ENCODE measurements at regions not wholly inside any gene's neighbourhood (a gene's known extent, or its start where the extent isn't known, plus 50 kb on each side); places are given as distances from the start of the nearest gene placed in this dataset.
A peak's percentile ranks its signal among the peaks of the same experiment; 100 is the strongest.
"Not testable (repeated sequence)": the region's sequence is repeated elsewhere in the genome, so short reads cannot be mapped to it uniquely, and the experiment has no call there.

- no peak for DNase-seq
- in situ Hi-C loops (cut with HindIII; ENCODE audit: low pct_ligation_motif_present, low pct_unique_long_range_greater_than_20kb, low sequenced_read_pairs), result no loop called here
These were observed 203.5 kb upstream of the GOT2 start for GRCh38 chr16:58937661-58938060.

- in situ Hi-C loops (cut with HindIII; ENCODE audit: low pct_ligation_motif_present, low pct_unique_long_range_greater_than_20kb, low sequenced_read_pairs), result no loop called here
These were observed 199.1 kb upstream of the GOT2 start for GRCh38 chr16:58933186-58933585.

GRCh38 chr16:58931436-58931835, 197.3 kb upstream of the GOT2 start:
- DNase-seq, result no peak
- in situ Hi-C loops (cut with HindIII; ENCODE audit: low pct_ligation_motif_present, low pct_unique_long_range_greater_than_20kb, low sequenced_read_pairs), result no loop called here

More at GRCh38 chr16:58933186-58933585, 199.1 kb upstream of the GOT2 start:
- no peak for DNase-seq

- no peak for DNase-seq
- in situ Hi-C loops (cut with HindIII; ENCODE audit: low pct_ligation_motif_present, low pct_unique_long_range_greater_than_20kb, low sequenced_read_pairs), result no loop called here
These were observed 189.0 kb upstream of the GOT2 start for GRCh38 chr16:58923094-58923493.

- in situ Hi-C loops (cut with HindIII; ENCODE audit: low pct_ligation_motif_present, low pct_unique_long_range_greater_than_20kb, low sequenced_read_pairs), result no loop called here
- no peak for DNase-seq
These were observed 179.3 kb upstream of the GOT2 start for GRCh38 chr16:58913456-58913855.

- in situ Hi-C loops (cut with HindIII; ENCODE audit: low pct_ligation_motif_present, low pct_unique_long_range_greater_than_20kb, low sequenced_read_pairs), result no loop called here
- DNase-seq, result no peak
These were observed 178.5 kb upstream of the GOT2 start for GRCh38 chr16:58912571-58912970.

GRCh38 chr16:58906981-58907715, 173.0 kb upstream of the GOT2 start:
- no peak for DNase-seq
- in situ Hi-C loops (cut with HindIII; ENCODE audit: low pct_ligation_motif_present, low pct_unique_long_range_greater_than_20kb, low sequenced_read_pairs), result no loop called here

GRCh38 chr16:58904291-58904690, 170.2 kb upstream of the GOT2 start:
- DNase-seq, result no peak
- in situ Hi-C loops (cut with HindIII; ENCODE audit: low pct_ligation_motif_present, low pct_unique_long_range_greater_than_20kb, low sequenced_read_pairs), result no loop called here

GRCh38 chr16:58889516-58889915, 155.4 kb upstream of the GOT2 start:
- DNase-seq, result no peak
- in situ Hi-C loops (cut with HindIII; ENCODE audit: low pct_ligation_motif_present, low pct_unique_long_range_greater_than_20kb, low sequenced_read_pairs), result no loop called here

- peak; percentile 45 for DNase-seq
- in situ Hi-C loops (cut with HindIII; ENCODE audit: low pct_ligation_motif_present, low pct_unique_long_range_greater_than_20kb, low sequenced_read_pairs), result no loop called here
These were observed 151.5 kb upstream of the GOT2 start for GRCh38 chr16:58885528-58886170.

GRCh38 chr16:58884141-58884540, 150.0 kb upstream of the GOT2 start:
- in situ Hi-C loops (cut with HindIII; ENCODE audit: low pct_ligation_motif_present, low pct_unique_long_range_greater_than_20kb, low sequenced_read_pairs), result no loop called here
- DNase-seq, result no peak

- in situ Hi-C loops (cut with HindIII; ENCODE audit: low pct_ligation_motif_present, low pct_unique_long_range_greater_than_20kb, low sequenced_read_pairs), result no loop called here
- DNase-seq, result no peak
These were observed 149.0 kb upstream of the GOT2 start for GRCh38 chr16:58883131-58883530.

- in situ Hi-C loops (cut with HindIII; ENCODE audit: low pct_ligation_motif_present, low pct_unique_long_range_greater_than_20kb, low sequenced_read_pairs), result no loop called here
- DNase-seq, result no peak
These were observed 148.2 kb upstream of the GOT2 start for GRCh38 chr16:58882292-58882691.

- DNase-seq, result not testable (repeated sequence)
These were observed 144.5 kb upstream of the GOT2 start for GRCh38 chr16:58878641-58879040.

GRCh38 chr16:58866935-58867334, 132.8 kb upstream of the GOT2 start:
- in situ Hi-C loops (cut with HindIII; ENCODE audit: low pct_ligation_motif_present, low pct_unique_long_range_greater_than_20kb, low sequenced_read_pairs), result no loop called here
- no peak for DNase-seq

More at GRCh38 chr16:58878641-58879040, 144.5 kb upstream of the GOT2 start:
- in situ Hi-C loops (cut with HindIII; ENCODE audit: low pct_ligation_motif_present, low pct_unique_long_range_greater_than_20kb, low sequenced_read_pairs), result not testable (repeated sequence)

- in situ Hi-C loops (cut with HindIII; ENCODE audit: low pct_ligation_motif_present, low pct_unique_long_range_greater_than_20kb, low sequenced_read_pairs), result no loop called here
- DNase-seq, result no peak
These were observed 129.6 kb upstream of the GOT2 start for GRCh38 chr16:58863761-58864160.

GRCh38 chr16:58863042-58863441, 128.9 kb upstream of the GOT2 start:
- in situ Hi-C loops (cut with HindIII; ENCODE audit: low pct_ligation_motif_present, low pct_unique_long_range_greater_than_20kb, low sequenced_read_pairs), result no loop called here
- no peak for DNase-seq

- DNase-seq, result no peak
- in situ Hi-C loops (cut with HindIII; ENCODE audit: low pct_ligation_motif_present, low pct_unique_long_range_greater_than_20kb, low sequenced_read_pairs), result no loop called here
These were observed 128.4 kb upstream of the GOT2 start for GRCh38 chr16:58862334-58863021.

GRCh38 chr16:58859958-58860669, 126.0 kb upstream of the GOT2 start:
- DNase-seq, result no peak
- in situ Hi-C loops (cut with HindIII; ENCODE audit: low pct_ligation_motif_present, low pct_unique_long_range_greater_than_20kb, low sequenced_read_pairs), result no loop called here
